ENCODE measurements at regions not wholly inside any gene's neighbourhood (a gene's known extent, or its start where the extent isn't known, plus 50 kb on each side); places are given as distances from the start of the nearest gene placed in this dataset.

- H3K4me3 ChIP-seq (ENCODE audit: low read depth, low read length), result no peak overlapping the region
- TF ChIP-seq CTCF (IDR thresholded peaks at IDR 0.05; ENCODE audit: low read depth, low read length), result no peak
These were observed 570.5 kb upstream of the CFAP20DC start for GRCh38 chr3:59620325-59620724.

GRCh38 chr3:59612444-59612715, 562.6 kb upstream of the CFAP20DC start:
- no peak for TF ChIP-seq CTCF (IDR thresholded peaks at IDR 0.05; ENCODE audit: low read depth, low read length)
- H3K4me3 ChIP-seq (ENCODE audit: low read depth, low read length), result no peak overlapping the region

GRCh38 chr3:59611649-59612443, 562.0 kb upstream of the CFAP20DC start:
- TF ChIP-seq CTCF (IDR thresholded peaks at IDR 0.05; ENCODE audit: low read depth, low read length), result no peak
- H3K4me3 ChIP-seq (ENCODE audit: low read depth, low read length), result no peak overlapping the region

- TF ChIP-seq CTCF (IDR thresholded peaks at IDR 0.05; ENCODE audit: low read depth, low read length), result no peak
- H3K4me3 ChIP-seq (ENCODE audit: low read depth, low read length), result no peak overlapping the region
These were observed 560.0 kb upstream of the CFAP20DC start for GRCh38 chr3:59609657-59610348.

GRCh38 chr3:59608356-59608755, 558.5 kb upstream of the CFAP20DC start:
- H3K4me3 ChIP-seq (ENCODE audit: low read depth, low read length), result no peak overlapping the region
- no peak for TF ChIP-seq CTCF (IDR thresholded peaks at IDR 0.05; ENCODE audit: low read depth, low read length)

- H3K4me3 ChIP-seq (ENCODE audit: low read depth, low read length), result no peak overlapping the region
- TF ChIP-seq CTCF (IDR thresholded peaks at IDR 0.05; ENCODE audit: low read depth, low read length), result 0 out of 2 replicates have a peak, but pooled peaks have one; percentile 10
These were observed 557.8 kb upstream of the CFAP20DC start for GRCh38 chr3:59607656-59608055.

- TF ChIP-seq CTCF (IDR thresholded peaks at IDR 0.05; ENCODE audit: low read depth, low read length), result no peak
- H3K4me3 ChIP-seq (ENCODE audit: low read depth, low read length), result no peak overlapping the region
These were observed 556.9 kb upstream of the CFAP20DC start for GRCh38 chr3:59606638-59607266.

Data from WI38 (cell line).